Spleen (tissue), 11 donors: ENCODE measurements at regions not wholly inside any gene's neighbourhood (a gene's known extent, or its start where the extent isn't known, plus 50 kb on each side); places are given as distances from the start of the nearest gene placed in this dataset.

Experiments used
- DNase-seq: peaks from one replicate; pipeline ENCODE4 v3.0.0-alpha.2; 2020
- H3K27ac ChIP-seq, 8 donors: fragments of 200-600 bp; sonication (generic) in 7 of 8; 1 replicate in 4 of 8; 2 replicates in 4 of 8; pipeline versions ENCODE4 v1.5.0 to v1.8.0; 2016 to 2021; ENCODE audit warnings: inconsistent platforms in 4 of 8, mild to moderate bottlenecking in 4 of 8, moderate library complexity in 1 of 8
- H3K27me3 ChIP-seq, 7 donors: fragments of 200-600 bp; sonication (generic) in 6 of 7; replicated peaks in 1 of 7; 1 replicate in 4 of 7; 2 replicates in 3 of 7; pipeline versions ENCODE4 v1.5.0 to v1.8.0; 2016 to 2021; ENCODE audit warnings: inconsistent platforms in 3 of 7, mild to moderate bottlenecking in 1 of 7
- H3K36me3 ChIP-seq, 6 donors: fragments of 200-600 bp; sonication (generic) in 5 of 6; 1 replicate in 4 of 6; 2 replicates in 2 of 6; pipeline versions ENCODE4 v1.5.0 to v1.8.0; 2016 to 2021; ENCODE audit warnings: inconsistent platforms in 2 of 6
- H3K4me1 ChIP-seq, 6 donors: fragments of 200-600 bp; sonication (generic) in 5 of 6; 1 replicate in 3 of 6; 2 replicates in 3 of 6; pipeline versions ENCODE4 v1.5.0 to v1.8.0; 2016 to 2021; ENCODE audit warnings: inconsistent platforms in 3 of 6
- H3K4me3 ChIP-seq, 8 donors: fragments of 200-600 bp; sonication (generic) in 7 of 8; 1 replicate in 4 of 8; 2 replicates in 4 of 8; pipeline versions ENCODE4 v1.5.0 to v1.8.0; 2016 to 2021; ENCODE audit warnings: inconsistent platforms in 4 of 8, mild to moderate bottlenecking in 4 of 8, moderate library complexity in 2 of 8
- H3K9me3 ChIP-seq, 8 donors: fragments of 200-600 bp; sonication (generic) in 7 of 8; 1 replicate in 4 of 8; 2 replicates in 4 of 8; pipeline versions ENCODE4 v1.5.0 to v1.8.0; 2016 to 2021; ENCODE audit warnings: inconsistent platforms in 4 of 8
- POLR2A ChIP-seq, 3 donors: fragments of 450-650 bp; IDR thresholded peaks; one replicate each; pipeline ENCODE4 v1.5.1; 2017; ENCODE audit warnings: antibody characterized with exemption in 3 of 3, mild to moderate bottlenecking in 1 of 3
- POLR2AphosphoS5 ChIP-seq, 3 donors: sonication (generic); formaldehyde crosslinking; IDR thresholded peaks; one replicate each; pipeline ENCODE4 v1.5.1; 2017; ENCODE audit warnings: antibody characterized with exemption in 3 of 3
- WGBS, 5 donors: extraction: QIAGEN DNeasy Blood & Tissue Kit in 3 of 5; methylation state at CpG; one replicate each; pipeline versions ENCODE4 v1.1.5 to v1.1.7; 2013 to 2018; 5-methylcytosine and 5-hydroxymethylcytosine counted together
- intact Hi-C: fragments of 100-400 bp; cut with DNase I; formaldehyde crosslinking; loops from one replicate; pipeline ENCODE4 v1.15.0; 2023; ENCODE audit warnings: low total_unique reads
- TF ChIP-seq, protein P1 (sequence below), 11 experiments: fragments of 200-600 bp in 7 of 11; fragments of 450-650 bp in 4 of 11; sonication (generic) in 4 of 11; IDR thresholded peaks in 8 of 11; conservative IDR thresholded peaks in 3 of 11; 1 replicate in 7 of 11; 2 replicates in 4 of 11; pipeline versions ENCODE4 v1.4.0 to v1.8.0; 2016 to 2021; ENCODE audit warnings: antibody characterized with exemption in 11 of 11, inconsistent platforms in 4 of 11, mild to moderate bottlenecking in 1 of 11
- donor health status: healthy with polysubstance abuse.
- donor health status: DM: no; HTN: no; CAD: no; lungs with moderate emphysema.
- donor health status: DM: no; HTN: no; CAD: no.
- donor health status: Bipolar disorder and iron deficiency.
- donor health status: healthy.
- donor health status: DM: no; HTN: no; CAD: no.
- donor health status: DM: yes; HTN: yes; CAD: no.

DNA sequence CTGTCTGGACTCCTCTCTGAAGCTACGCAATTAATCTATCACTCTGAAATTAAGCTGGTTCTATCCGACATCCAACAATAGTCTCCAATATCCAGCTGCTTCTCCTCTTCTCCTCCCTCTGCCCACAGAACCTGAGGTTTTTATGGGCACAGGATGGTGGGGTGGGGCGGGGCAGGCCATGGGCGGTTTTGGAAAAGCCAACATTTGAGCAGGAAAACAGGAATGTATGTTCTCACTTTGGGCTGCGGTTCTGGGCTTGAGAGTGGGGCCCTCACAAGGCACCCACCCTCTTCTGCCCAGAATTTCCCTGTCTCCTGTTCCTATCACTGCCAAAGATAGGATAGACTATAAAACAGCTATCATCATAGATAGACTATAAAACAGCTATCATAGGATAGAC is 1144.2 kb downstream of the EPHA7 start:
- TF ChIP-seq POLR2A (IDR thresholded peaks at IDR 0.05) (no peak), POLR2AphosphoS5 (IDR thresholded peaks at IDR 0.05) (no peak)
- TF ChIP-seq, protein P1, sequence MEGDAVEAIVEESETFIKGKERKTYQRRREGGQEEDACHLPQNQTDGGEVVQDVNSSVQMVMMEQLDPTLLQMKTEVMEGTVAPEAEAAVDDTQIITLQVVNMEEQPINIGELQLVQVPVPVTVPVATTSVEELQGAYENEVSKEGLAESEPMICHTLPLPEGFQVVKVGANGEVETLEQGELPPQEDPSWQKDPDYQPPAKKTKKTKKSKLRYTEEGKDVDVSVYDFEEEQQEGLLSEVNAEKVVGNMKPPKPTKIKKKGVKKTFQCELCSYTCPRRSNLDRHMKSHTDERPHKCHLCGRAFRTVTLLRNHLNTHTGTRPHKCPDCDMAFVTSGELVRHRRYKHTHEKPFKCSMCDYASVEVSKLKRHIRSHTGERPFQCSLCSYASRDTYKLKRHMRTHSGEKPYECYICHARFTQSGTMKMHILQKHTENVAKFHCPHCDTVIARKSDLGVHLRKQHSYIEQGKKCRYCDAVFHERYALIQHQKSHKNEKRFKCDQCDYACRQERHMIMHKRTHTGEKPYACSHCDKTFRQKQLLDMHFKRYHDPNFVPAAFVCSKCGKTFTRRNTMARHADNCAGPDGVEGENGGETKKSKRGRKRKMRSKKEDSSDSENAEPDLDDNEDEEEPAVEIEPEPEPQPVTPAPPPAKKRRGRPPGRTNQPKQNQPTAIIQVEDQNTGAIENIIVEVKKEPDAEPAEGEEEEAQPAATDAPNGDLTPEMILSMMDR (IDR thresholded peaks at IDR 0.05 in 8 of 11, conservative IDR thresholded peaks at IDR 0.05 in 3 of 11), result no peak
- H3K27ac ChIP-seq, result no peak overlapping the region
- intact Hi-C loops, result no loop called here
- no peaks in the 10 kb centered on the region for H3K4me1 ChIP-seq
- H3K36me3 ChIP-seq, result no peaks in the 10 kb centered on the region
- peaks cover 0 to 5% (median 0%) of the 10 kb centered on the region in 8 donors for H3K9me3 ChIP-seq
- DNase-seq, result no peak
- 78 to 95% (median 80%) methylated on average over 5 of the region's 5 CpGs for WGBS, 5 donors
- H3K27me3 ChIP-seq, result no peaks in the 10 kb centered on the region
- H3K4me3 ChIP-seq, result no peak overlapping the region

DNA sequence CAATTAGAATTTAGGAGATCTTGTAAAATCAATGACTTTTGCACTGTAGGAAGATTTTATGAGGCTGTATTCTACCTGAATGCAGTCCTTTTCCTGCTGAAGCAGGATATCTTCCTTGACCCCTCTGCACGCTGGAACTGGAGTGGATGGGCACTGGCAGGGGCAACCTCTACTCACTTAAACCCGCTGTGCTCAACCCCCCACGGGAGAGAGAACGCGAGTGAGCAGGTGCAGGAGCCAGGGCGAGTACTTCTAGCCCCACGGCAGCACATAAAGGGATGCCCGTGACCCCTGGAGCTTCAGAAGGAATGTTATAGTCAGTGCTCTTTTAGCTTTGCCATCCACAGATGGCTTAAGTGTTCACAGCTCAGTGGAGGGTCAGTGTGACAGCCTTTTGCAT is 1144.8 kb downstream of the EPHA7 start:
- Histone ChIP-seq H3K27me3 (no peaks in the 10 kb centered on the region), H3K27ac (no peak overlapping the region), H3K9me3 (peaks cover 0 to 5% (median 0%) of the 10 kb centered on the region in 8 donors), H3K4me3 (no peak overlapping the region), H3K4me1 (no peaks in the 10 kb centered on the region), H3K36me3 (no peaks in the 10 kb centered on the region)
- DNase-seq, result no peak
- intact Hi-C loops, result no loop called here
- WGBS, 5 donors, result 81 to 92% (median 88%) methylated on average over 8 of the region's 8 CpGs
- TF ChIP-seq POLR2AphosphoS5 (IDR thresholded peaks at IDR 0.05) (no peak), POLR2A (IDR thresholded peaks at IDR 0.05) (no peak)
- TF ChIP-seq, protein P1 (IDR thresholded peaks at IDR 0.05 in 8 of 11, conservative IDR thresholded peaks at IDR 0.05 in 3 of 11), result no peak

DNA sequence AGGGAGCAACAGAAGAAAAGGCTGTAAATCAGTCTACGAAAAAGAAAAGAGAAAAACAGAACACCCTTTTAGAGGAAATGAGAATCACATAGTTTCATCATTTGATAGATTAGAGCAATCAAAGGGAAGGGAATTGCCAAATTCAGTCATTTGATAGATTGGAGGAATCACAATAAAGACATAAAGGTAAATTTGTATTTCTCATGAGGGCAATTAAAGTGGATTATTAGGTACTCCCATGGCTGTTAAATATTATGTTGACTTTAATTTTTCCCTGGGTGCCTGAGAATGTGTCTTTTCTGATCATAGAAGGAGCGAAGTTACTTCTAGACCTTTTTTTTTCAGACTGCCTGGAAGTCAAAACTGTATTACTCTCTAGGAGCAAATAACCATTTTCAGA is 1145.7 kb downstream of the EPHA7 start:
- H3K27ac ChIP-seq, result no peak overlapping the region
- no peaks in the 10 kb centered on the region for H3K4me1 ChIP-seq
- H3K36me3 ChIP-seq, result no peaks in the 10 kb centered on the region
- TF ChIP-seq, protein P1 (IDR thresholded peaks at IDR 0.05 in 8 of 11, conservative IDR thresholded peaks at IDR 0.05 in 3 of 11), result no peak
- TF ChIP-seq POLR2AphosphoS5 (IDR thresholded peaks at IDR 0.05), result no peak
- 77 to 87% (median 83%) methylated on average over 2 of the region's 2 CpGs for WGBS, 5 donors
- H3K9me3 ChIP-seq, result peaks cover 0 to 5% (median 0%) of the 10 kb centered on the region in 8 donors
- DNase-seq, result no peak
- H3K27me3 ChIP-seq, result no peaks in the 10 kb centered on the region
- intact Hi-C loops, result no loop called here
- H3K4me3 ChIP-seq, result no peak overlapping the region

DNA sequence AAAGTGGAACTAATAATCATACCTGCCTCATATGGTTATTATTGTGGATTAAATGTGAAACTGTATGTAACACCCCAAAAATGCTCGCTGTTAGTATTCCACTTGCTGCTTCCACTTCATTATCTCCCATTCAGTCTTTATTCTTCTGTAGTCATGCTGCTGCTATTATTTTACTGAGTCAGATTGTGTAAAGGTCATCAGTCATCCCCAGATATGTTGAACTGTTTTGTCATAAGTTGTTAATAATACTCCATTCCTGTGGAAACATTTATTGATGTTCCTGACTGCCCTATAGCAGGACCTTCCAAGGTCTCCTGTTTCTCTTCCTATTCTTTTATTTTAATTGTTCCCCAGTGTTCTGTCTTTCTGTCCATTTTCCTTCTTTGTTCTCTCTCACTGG is 1148.3 kb downstream of the EPHA7 start:
- Histone ChIP-seq H3K4me1 (no peaks in the 10 kb centered on the region), H3K27me3 (no peaks in the 10 kb centered on the region), H3K36me3 (no peaks in the 10 kb centered on the region), H3K4me3 (no peak overlapping the region), H3K9me3 (peaks cover 0 to 7% (median 0%) of the 10 kb centered on the region in 8 donors), H3K27ac (no peak overlapping the region)
- intact Hi-C loops, result no loop called here
- no peak for DNase-seq
- TF ChIP-seq, protein P1 (IDR thresholded peaks at IDR 0.05 in 8 of 11, conservative IDR thresholded peaks at IDR 0.05 in 3 of 11), result no peak
- TF ChIP-seq POLR2AphosphoS5 (IDR thresholded peaks at IDR 0.05), result no peak
- TF ChIP-seq POLR2A (IDR thresholded peaks at IDR 0.05), result no peak
- WGBS, 5 donors, result 76 to 95% (median 93%) methylated on average over 1 of the region's 1 CpG
